ENCODE measurements at regions not wholly inside any gene's neighbourhood (a gene's known extent, or its start where the extent isn't known, plus 50 kb on each side); places are given as distances from the start of the nearest gene placed in this dataset.

DNA sequence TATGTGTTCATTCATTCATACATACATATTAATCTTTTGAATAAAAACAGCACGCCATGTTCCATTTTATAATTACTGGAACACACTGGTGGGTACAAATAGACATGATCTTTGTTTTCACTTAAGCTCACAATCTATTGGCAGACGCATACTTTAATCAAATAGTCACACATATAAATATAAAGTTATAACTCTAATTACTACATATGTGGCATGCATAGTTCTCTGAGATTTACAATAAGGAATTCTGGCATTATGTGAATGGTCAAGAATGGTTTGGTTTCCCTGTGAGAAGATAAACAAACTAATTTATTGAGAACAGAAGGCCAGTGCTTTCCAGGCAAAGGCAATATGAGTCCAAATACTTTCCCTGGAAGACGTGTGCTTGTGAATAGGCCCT lies 576.2 kb downstream of the CDH8 start:
- TF ChIP-seq, protein P1, sequence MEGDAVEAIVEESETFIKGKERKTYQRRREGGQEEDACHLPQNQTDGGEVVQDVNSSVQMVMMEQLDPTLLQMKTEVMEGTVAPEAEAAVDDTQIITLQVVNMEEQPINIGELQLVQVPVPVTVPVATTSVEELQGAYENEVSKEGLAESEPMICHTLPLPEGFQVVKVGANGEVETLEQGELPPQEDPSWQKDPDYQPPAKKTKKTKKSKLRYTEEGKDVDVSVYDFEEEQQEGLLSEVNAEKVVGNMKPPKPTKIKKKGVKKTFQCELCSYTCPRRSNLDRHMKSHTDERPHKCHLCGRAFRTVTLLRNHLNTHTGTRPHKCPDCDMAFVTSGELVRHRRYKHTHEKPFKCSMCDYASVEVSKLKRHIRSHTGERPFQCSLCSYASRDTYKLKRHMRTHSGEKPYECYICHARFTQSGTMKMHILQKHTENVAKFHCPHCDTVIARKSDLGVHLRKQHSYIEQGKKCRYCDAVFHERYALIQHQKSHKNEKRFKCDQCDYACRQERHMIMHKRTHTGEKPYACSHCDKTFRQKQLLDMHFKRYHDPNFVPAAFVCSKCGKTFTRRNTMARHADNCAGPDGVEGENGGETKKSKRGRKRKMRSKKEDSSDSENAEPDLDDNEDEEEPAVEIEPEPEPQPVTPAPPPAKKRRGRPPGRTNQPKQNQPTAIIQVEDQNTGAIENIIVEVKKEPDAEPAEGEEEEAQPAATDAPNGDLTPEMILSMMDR (IDR thresholded peaks at IDR 0.05) = no peak
- no peak for TF ChIP-seq POLR2A (IDR thresholded peaks at IDR 0.05)
